IMR-90 (cell line): ENCODE measurements at regions not wholly inside any gene's neighbourhood (a gene's known extent, or its start where the extent isn't known, plus 50 kb on each side); places are given as distances from the start of the nearest gene placed in this dataset.

Experiments
- ATAC-seq: fragments of 200-7000 bp; cut with Tn5 transposase; 2 replicates; pipeline ENCODE4 v1.9.1; 2020; ENCODE audit warnings: low read depth, mild to moderate bottlenecking, moderate library complexity
- BruUV-seq: library from RNA; stranded (reverse); fragments of 400-500 nt; replicated peaks from 2 replicates; lab custom pipeline; 2021; lab: Mats Ljungman, UMichigan
- CTCF ChIA-PET: fragments of 300-600 bp; formaldehyde crosslinking; extraction: SDS; loops from one replicate; lab custom pipeline; 2021; ENCODE audit warnings: antibody characterized with exemption; lab: Yijun Ruan, JAX
- POLR2A ChIA-PET: fragments of 300-600 bp; sonication (Branson Sonifier 250); formaldehyde crosslinking; loops from one replicate; lab custom pipeline; 2022; ENCODE audit warnings: antibody characterized with exemption; ENCODE audit not compliant: unreplicated experiment; lab: Charles Lee
- DNase-seq: peaks from one replicate; pipeline ENCODE4 v3.0.0; 2013
- H2AFZ ChIP-seq: replicated peaks from 2 replicates; pipeline ENCODE3; 2013; ENCODE audit warnings: low read length, mild to moderate bottlenecking; ENCODE audit not compliant: poor library complexity
- H2AK5ac ChIP-seq: 2 replicates; pipeline ENCODE4 v1.6.1; 2013; ENCODE audit warnings: low read depth, low read length, inconsistent platforms
- H2AK9ac ChIP-seq: replicated peaks from 2 replicates; pipeline ENCODE3; 2013; ENCODE audit warnings: mild to moderate bottlenecking, low read depth, low read length, moderate library complexity; ENCODE audit not compliant: poor library complexity
- H2BK120ac ChIP-seq: 2 replicates; pipeline ENCODE4 v1.6.1; 2013; ENCODE audit warnings: low read depth, low read length, inconsistent platforms
- H2BK15ac ChIP-seq: 3 replicates; pipeline ENCODE4 v1.6.1; 2013; ENCODE audit warnings: low read depth, low read length, inconsistent platforms
- H2BK20ac ChIP-seq: 2 replicates; pipeline ENCODE4 v1.6.1; 2013; ENCODE audit warnings: low read depth, mild to moderate bottlenecking, inconsistent platforms, low read length, moderate library complexity
- H2BK5ac ChIP-seq: 2 replicates; pipeline ENCODE4 v1.6.1; 2013; ENCODE audit warnings: mild to moderate bottlenecking, low read depth, low read length, inconsistent platforms; ENCODE audit not compliant: poor library complexity, severe bottlenecking
- H3K14ac ChIP-seq: replicated peaks from 2 replicates; pipeline ENCODE4 v1.6.1; 2013; ENCODE audit warnings: low read depth, low read length, inconsistent platforms
- H3K18ac ChIP-seq: 2 replicates; pipeline ENCODE4 v1.6.1; 2013; ENCODE audit warnings: low read depth, low read length, control low read depth
- H3K23ac ChIP-seq: 2 replicates; pipeline ENCODE4 v1.6.1; 2013; ENCODE audit warnings: low read depth, low read length, inconsistent platforms
- H3K27ac ChIP-seq: 2 replicates; pipeline ENCODE4 v1.5.1; 2013; ENCODE audit warnings: mild to moderate bottlenecking, control low read depth, low read length; ENCODE audit not compliant: insufficient read depth
- H3K27me3 ChIP-seq: 2 replicates; pipeline ENCODE4 v1.6.1; 2013; ENCODE audit warnings: low read length; ENCODE audit not compliant: control insufficient read depth, insufficient read depth
- H3K36me3 ChIP-seq: 2 replicates; pipeline ENCODE4 v1.6.1; 2013; ENCODE audit warnings: low read length, mixed read lengths; ENCODE audit not compliant: control insufficient read depth, insufficient read depth
- H3K4ac ChIP-seq: 2 replicates; pipeline ENCODE4 v1.6.1; 2013; ENCODE audit warnings: low read depth, low read length, inconsistent platforms
- H3K4me1 ChIP-seq: 2 replicates; pipeline ENCODE4 v1.6.1; 2013; ENCODE audit warnings: low read length, mixed read lengths; ENCODE audit not compliant: control insufficient read depth, insufficient read depth
- H3K4me2 ChIP-seq: 2 replicates; pipeline ENCODE4 v1.6.1; 2013; ENCODE audit warnings: low read depth, mild to moderate bottlenecking, control low read depth, low read length, moderate library complexity
- H3K4me3 ChIP-seq: 2 replicates; pipeline ENCODE4 v1.5.1; 2013; ENCODE audit warnings: low read depth, mild to moderate bottlenecking, control low read depth, low read length, moderate library complexity; ENCODE audit not compliant: insufficient read depth
- H3K56ac ChIP-seq: 2 replicates; pipeline ENCODE4 v1.6.1; 2013; ENCODE audit warnings: low read length, inconsistent platforms; ENCODE audit not compliant: insufficient read depth; ENCODE audit errors: extremely low read depth
- H3K79me1 ChIP-seq, 2 experiments: 2 replicates each; pipeline ENCODE4 v1.6.1; 2013; ENCODE audit warnings: low read length in 2 of 2, inconsistent platforms in 1 of 2, low read depth in 1 of 2
- H3K9ac ChIP-seq: 2 replicates; pipeline ENCODE4 v1.6.1; 2013; ENCODE audit warnings: low read depth, low read length, control low read depth
- H3K9me1 ChIP-seq: 2 replicates; pipeline ENCODE4 v1.6.1; 2013; ENCODE audit warnings: low read length, inconsistent platforms; ENCODE audit not compliant: insufficient read depth
- H3K9me3 ChIP-seq: 2 replicates; pipeline ENCODE4 v1.6.1; 2013; ENCODE audit warnings: low read length; ENCODE audit not compliant: control insufficient read depth, insufficient read depth
- H4K20me1 ChIP-seq: 2 replicates; pipeline ENCODE4 v1.6.1; 2013; ENCODE audit warnings: low read length, inconsistent platforms; ENCODE audit not compliant: insufficient read depth
- H4K5ac ChIP-seq: 2 replicates; pipeline ENCODE4 v1.6.1; 2013; ENCODE audit warnings: mild to moderate bottlenecking, low read depth, low read length, control low read depth
- H4K8ac ChIP-seq, 2 experiments: 2 replicates each; pipeline ENCODE4 v1.6.1; 2013; ENCODE audit warnings: low read depth in 2 of 2, low read length in 2 of 2, control low read depth in 1 of 2, inconsistent platforms in 1 of 2
- H4K91ac ChIP-seq: 2 replicates; pipeline ENCODE4 v1.6.1; 2013; ENCODE audit warnings: low read depth, low read length, inconsistent platforms; ENCODE audit not compliant: insufficient read depth
- BHLHE40 ChIP-seq: fragments of 150-350 bp; IDR thresholded peaks from 2 replicates; pipeline ENCODE4 v1.6.1; 2016; ENCODE audit warnings: mild to moderate bottlenecking, low read depth, low read length
- CEBPB ChIP-seq: IDR thresholded peaks from 2 replicates; pipeline ENCODE4 v1.6.1; 2012; ENCODE audit warnings: low read depth, low read length, improper control_type of control experiment
- CHD1 ChIP-seq: IDR thresholded peaks from 2 replicates; pipeline ENCODE4 v1.6.1; 2012; ENCODE audit warnings: low read depth, low read length, improper control_type of control experiment
- CTCF ChIP-seq: conservative IDR thresholded peaks from 2 replicates; pipeline ENCODE4 v1.5.1; 2012; ENCODE audit warnings: mild to moderate bottlenecking, low read depth, low read length, improper control_type of control experiment
- ELK1 ChIP-seq: fragments of 150-350 bp; IDR thresholded peaks from 2 replicates; pipeline ENCODE4 v1.6.1; 2016; ENCODE audit warnings: low read depth, mild to moderate bottlenecking, low read length, moderate library complexity, borderline replicate concordance
- MAFK ChIP-seq: IDR thresholded peaks from 2 replicates; pipeline ENCODE4 v1.6.1; 2012; ENCODE audit warnings: low read depth, low read length, improper control_type of control experiment
- MAZ ChIP-seq: IDR thresholded peaks from 2 replicates; pipeline ENCODE4 v1.6.1; 2012; ENCODE audit warnings: low read depth, mild to moderate bottlenecking, low read length, improper control_type of control experiment, moderate library complexity, borderline replicate concordance
- MXI1 ChIP-seq: IDR thresholded peaks from 2 replicates; pipeline ENCODE4 v1.6.1; 2012; ENCODE audit warnings: low read depth, mild to moderate bottlenecking, low read length, moderate library complexity, borderline replicate concordance
- NFE2L2 ChIP-seq: fragments of 150-350 bp; IDR thresholded peaks from 2 replicates; pipeline ENCODE4 v1.6.1; 2016; ENCODE audit warnings: low read depth, mild to moderate bottlenecking, low read length
- POLR2A ChIP-seq: IDR thresholded peaks from 2 replicates; pipeline ENCODE4 v1.6.1; 2012; ENCODE audit warnings: mild to moderate bottlenecking, low read depth, low read length
- RAD21 ChIP-seq: IDR thresholded peaks from 2 replicates; pipeline ENCODE4 v1.6.1; 2012; ENCODE audit warnings: low read length, improper control_type of control experiment
- RFX5 ChIP-seq: IDR thresholded peaks from 2 replicates; pipeline ENCODE4 v1.8.0; 2012; ENCODE audit warnings: low read depth, mild to moderate bottlenecking, low read length, moderate library complexity
- USF2 ChIP-seq: fragments of 150-350 bp; IDR thresholded peaks from 2 replicates; pipeline ENCODE4 v1.6.1; 2017; ENCODE audit warnings: mild to moderate bottlenecking, antibody characterized with exemption, low read length, low read depth
- WGBS, 2 experiments: methylation state at CpG; one replicate each; pipeline versions ENCODE4 v1.1.5 to v1.1.7; 2013; ENCODE audit warnings: missing lambda C conversion rate in 2 of 2; ENCODE audit not compliant: insufficient read length in 1 of 2; ENCODE audit errors: extremely low coverage in 2 of 2; 5-methylcytosine and 5-hydroxymethylcytosine counted together
- dilution Hi-C: fragments of 300-500 bp; cut with HindIII; formaldehyde crosslinking; loops from one replicate; pipeline ENCODE4 v1.14.3; 2018; ENCODE audit warnings: low sequenced_read_pairs; ENCODE audit not compliant: unreplicated experiment
- in situ Hi-C: fragments of 300-500 bp; cut with MboI; formaldehyde crosslinking; loops from 3 replicates; pipeline ENCODE4 v1.14.3; 2019; ENCODE audit warnings: low sequenced_read_pairs, inconsistent platforms, mixed read lengths
- intact Hi-C: fragments of 100-400 bp; cut with micrococcal nuclease; formaldehyde crosslinking; loops from 2 replicates; pipeline ENCODE4 v1.10.0; 2022

- Histone ChIP-seq H3K36me3 (no peaks in the 10 kb centered on the region), H3K4me1 (no peaks in the 10 kb centered on the region), H3K9me1 (no peaks in the 10 kb centered on the region), H4K20me1 (no peaks in the 10 kb centered on the region), H2BK120ac (no peak overlapping the region), H3K9me3 (no peaks in the 10 kb centered on the region), H2AFZ (no peak overlapping the region), H3K79me1 (no peaks in the 10 kb centered on the region), H3K56ac (no peak overlapping the region), H2AK9ac (no peak overlapping the region), H3K18ac (no peak overlapping the region), H4K91ac (no peak overlapping the region), H4K5ac (no peak overlapping the region), H3K27ac (no peak overlapping the region), H3K23ac (no peak overlapping the region), H4K8ac (no peak overlapping the region), H3K4me2 (no peak overlapping the region), H2BK20ac (no peak overlapping the region), H2AK5ac (no peak overlapping the region), H3K4me3 (no peak overlapping the region), H2BK15ac (no peak overlapping the region), H3K27me3 (no peaks in the 10 kb centered on the region), H3K4ac (no peak overlapping the region), H2BK5ac (no peak overlapping the region), H3K9ac (no peak overlapping the region), H3K14ac (no peak overlapping the region)
- ChIA-PET CTCF (no interaction called here), POLR2A (no interaction called here)
- TF ChIP-seq CHD1 (no peak), RAD21 (no peak), MAZ (no peak), USF2 (no peak), CEBPB (no peak), BHLHE40 (no peak), CTCF (no peak), RFX5 (no peak), POLR2A (no peak), MAFK (no peak), MXI1 (no peak), NFE2L2 (no peak), ELK1 (no peak)
- DNase-seq: no peak
- ATAC-seq: no peak
- 85% methylated on average over 13 of the region's 20 CpGs; no CpG with 5 or more reads in 1 of the 2 experiments for WGBS, 2 experiments
- intact Hi-C loops (no loop called here), in situ Hi-C loops (no loop called here), dilution Hi-C loops (no loop called here)
- no TSS peak for BruUV-seq
Measured at GRCh38 chr5:8216921-8217320, 348.0 kb downstream of the MTRR start.
